ENCODE measurements at regions not wholly inside any gene's neighbourhood (a gene's known extent, or its start where the extent isn't known, plus 50 kb on each side); places are given as distances from the start of the nearest gene placed in this dataset.
A peak's percentile ranks its signal among the peaks of the same experiment; 100 is the strongest.
"Not testable (repeated sequence)": the region's sequence is repeated elsewhere in the genome, so short reads cannot be mapped to it uniquely, and the experiment has no call there.

- no peak for DNase-seq
Measured at GRCh38 chr14:28820677-28821076, 54.1 kb downstream of the FOXG1 start.

DNA sequence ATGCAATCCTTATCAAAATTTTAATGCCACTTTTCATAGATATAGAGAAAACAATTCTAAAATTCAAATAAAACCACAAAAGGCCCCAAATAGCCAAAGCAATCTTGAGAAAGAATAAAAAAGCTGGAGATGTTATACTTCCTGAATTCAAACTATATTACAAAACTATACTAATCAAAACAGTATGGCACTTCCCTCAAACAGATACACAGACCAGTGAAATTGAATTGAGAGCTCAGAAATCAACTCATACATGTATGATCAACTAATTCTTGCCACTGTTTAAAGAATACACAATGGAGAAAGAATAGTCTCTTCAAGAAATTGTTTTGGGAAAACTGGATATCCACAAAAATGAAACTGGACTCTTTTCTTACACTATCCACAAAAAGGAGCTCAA is 55.4 kb downstream of the FOXG1 start:
- no peak for DNase-seq

DNA sequence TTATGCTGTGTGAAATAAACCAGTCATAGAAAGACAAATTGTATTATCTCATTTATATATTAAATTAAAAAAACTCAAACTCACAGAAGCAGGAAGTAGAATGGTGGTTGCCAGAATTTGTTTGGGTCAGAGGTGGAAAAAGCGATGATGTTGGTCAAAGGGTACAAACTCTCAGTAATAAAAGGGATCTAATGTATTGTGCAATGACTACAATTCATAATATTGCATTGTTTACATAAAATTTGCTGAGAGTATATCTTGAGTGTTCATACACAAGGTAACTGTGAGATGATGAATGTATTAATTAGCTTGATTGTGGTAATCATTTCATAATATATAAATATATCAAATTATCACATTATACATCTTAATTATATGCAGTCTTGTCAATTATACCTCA is 56.7 kb downstream of the FOXG1 start:
- DNase-seq = no peak

DNA sequence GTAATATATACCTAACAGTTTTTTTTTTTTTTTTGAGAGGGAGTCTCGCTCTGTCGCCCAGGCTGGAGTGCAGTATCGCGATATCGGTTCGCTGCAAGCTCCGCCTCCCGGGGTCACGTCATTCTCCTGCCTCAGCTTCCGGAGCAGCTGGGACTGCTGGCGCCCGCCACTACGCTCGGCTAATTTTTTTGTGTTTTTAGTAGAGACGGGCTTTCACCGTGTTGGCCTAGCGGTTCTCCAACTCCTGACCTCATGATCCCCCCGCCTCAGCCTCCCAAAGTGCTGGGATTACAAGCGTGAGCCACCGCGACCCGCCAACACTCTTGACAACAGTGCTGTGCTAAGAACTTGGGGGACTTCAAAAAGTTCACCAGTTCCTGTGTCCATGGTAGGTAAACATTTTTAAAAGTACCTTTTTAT is 63.5 kb downstream of the FOXG1 start:
- DNase-seq = no peak

- DNase-seq = no peak
Measured at GRCh38 chr14:28831126-28831525, 64.5 kb downstream of the FOXG1 start.

- not testable (repeated sequence) for DNase-seq
Measured at GRCh38 chr14:28842569-28842968, 76.0 kb downstream of the FOXG1 start.

DNA sequence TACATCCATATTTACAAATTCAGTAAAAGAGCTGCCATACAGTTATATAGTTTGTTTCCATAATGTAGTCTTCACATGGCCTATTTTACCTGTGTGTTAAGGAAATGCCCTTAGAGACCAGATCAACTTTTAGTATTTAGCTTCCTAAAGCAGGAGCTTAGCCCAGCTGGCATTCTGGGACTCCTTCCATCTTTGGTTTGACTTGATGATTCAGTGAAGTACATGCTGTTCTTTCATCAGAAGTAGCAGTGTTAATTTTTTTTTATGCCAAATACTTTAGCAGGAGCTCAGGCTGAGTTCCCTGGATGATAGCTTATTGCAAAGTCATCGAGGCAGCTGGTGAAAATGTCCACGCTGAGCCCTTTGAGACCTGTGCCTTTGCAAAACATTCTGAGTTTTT is 101.0 kb downstream of the FOXG1 start:
- peak; percentile 52 for DNase-seq

GRCh38 chr14:28870033-28870564 is 103.5 kb downstream of the FOXG1 start:
- no peak for DNase-seq

GRCh38 chr14:28875934-28876571 is 109.5 kb downstream of the FOXG1 start:
- DNase-seq = peak; percentile 74

- peak; percentile 52 for DNase-seq
Measured at GRCh38 chr14:28876572-28876945, 110.0 kb downstream of the FOXG1 start.

- DNase-seq = no peak
Measured at GRCh38 chr14:28877923-28878322, 111.3 kb downstream of the FOXG1 start.

DNA sequence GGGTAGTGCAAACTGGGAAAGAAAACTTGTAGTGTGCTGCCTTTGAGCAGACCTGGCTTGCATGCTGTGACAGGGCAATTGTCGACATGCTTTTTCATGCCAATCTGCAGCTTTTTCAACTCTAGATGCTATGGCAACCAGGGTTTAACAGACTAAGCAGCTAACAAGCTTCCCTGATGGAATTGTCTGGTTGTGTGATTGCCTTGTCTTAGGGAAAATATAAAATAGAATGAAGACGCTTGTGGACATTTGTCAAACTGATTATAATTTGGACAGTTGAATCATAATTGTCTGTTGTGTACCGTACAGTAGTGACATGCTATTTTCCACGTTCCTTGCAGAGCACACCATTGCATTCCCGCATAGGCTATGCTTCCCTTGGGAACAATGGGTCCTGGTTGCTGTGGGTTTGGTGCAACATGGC is 113.0 kb downstream of the FOXG1 start:
- peak; percentile 98 for DNase-seq

DNA sequence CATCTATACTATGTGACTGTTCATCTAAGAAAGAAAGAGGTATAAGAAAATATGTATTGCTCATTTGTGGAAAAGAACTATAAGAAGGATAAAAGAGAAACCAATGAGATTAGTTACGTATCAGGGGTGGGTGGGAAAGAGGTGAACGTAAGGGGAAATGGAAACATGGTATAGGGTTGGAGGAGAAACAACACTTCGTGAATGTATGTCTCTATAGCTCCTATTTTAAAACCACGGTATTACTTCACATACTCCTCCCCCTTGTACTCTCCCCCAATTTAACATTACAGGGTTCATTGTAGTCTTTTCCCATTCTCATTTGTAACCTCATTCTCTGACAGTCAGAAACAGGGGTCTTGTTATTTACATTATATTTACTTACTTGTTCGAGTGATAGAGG is 120.4 kb downstream of the FOXG1 start:
- no peak for DNase-seq

DNA sequence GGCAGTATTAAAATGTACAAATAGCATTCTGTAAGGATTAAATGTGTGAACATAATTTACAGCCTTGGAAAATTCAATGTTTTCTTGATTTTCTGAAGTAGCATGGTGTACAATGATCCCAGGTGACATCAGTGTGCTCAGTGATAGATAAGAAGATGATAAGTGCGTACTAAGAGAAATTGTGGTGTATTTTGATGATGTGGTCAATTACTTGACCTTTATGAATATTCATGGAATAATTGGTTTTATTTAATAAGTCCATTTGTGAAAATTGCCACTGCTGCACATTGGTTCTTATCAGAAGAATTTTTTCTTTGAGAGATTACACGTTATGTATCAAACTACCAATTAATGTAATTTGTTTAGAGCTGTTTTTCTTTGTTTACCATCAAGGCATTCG is 128.8 kb downstream of the FOXG1 start:
- DNase-seq = no peak

GRCh38 chr14:28896337-28896736 is 129.8 kb downstream of the FOXG1 start:
- DNase-seq = no peak

DNA sequence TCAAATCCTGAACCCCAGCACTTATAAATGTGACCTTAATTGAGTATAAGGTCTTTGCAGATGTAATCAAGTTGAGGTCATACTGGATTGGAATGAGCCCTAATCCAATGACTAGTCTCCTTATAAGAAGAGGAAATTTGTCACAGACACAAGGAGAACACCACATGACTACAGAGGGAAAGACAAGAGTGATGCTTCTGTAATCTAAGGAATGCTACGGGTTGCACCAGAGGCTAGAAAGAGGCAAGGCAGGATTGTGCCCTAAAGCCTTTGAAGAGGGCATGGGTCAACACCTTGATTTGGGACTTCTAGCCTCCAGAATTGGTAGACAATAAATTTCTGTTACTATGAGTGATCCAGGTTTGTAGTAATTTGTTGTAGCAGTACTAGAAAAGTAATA is 135.0 kb downstream of the FOXG1 start:
- no peak for DNase-seq

GRCh38 chr14:28902930-28903329 is 136.3 kb downstream of the FOXG1 start:
- DNase-seq = no peak

DNA sequence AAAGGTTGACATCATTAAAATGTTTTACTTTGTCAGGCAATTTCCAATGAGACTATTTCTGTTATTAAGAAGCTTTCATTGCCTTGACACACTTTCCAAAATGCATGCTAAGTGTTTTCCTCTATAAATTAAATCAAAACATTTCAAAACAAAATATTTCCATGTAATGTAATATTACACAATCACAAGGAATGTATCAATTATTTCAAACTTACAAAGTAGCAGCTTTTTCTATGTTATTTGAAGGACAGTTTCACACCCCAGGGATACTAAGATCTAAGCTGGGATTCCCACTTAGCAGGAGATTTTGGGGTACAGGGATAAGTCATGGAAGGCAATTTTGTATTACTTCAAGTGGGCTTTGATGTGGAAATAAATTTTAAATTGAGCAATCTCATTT is 144.9 kb downstream of the FOXG1 start:
- DNase-seq = no peak

DNA sequence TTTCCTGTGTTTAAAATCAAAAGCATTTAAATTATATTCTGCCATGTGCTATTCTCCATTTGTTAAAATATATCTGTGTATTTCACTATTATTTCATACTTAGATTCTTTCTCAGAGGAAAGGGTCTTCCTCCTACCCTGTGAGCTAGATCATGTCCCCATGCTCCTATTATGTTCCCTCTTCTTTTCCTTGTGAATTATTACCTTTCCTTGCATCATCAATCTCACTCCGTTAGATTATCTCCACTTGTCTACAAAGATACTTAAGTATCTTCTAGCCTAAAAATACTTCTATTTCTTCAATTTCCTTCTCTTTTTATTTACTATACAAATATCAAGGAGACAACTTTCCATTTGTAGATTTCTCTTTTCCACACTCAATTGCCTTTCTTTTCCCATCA is 146.5 kb downstream of the FOXG1 start:
- no peak for DNase-seq

- no peak for DNase-seq
Measured at GRCh38 chr14:28926122-28926521, 159.5 kb downstream of the FOXG1 start.

GRCh38 chr14:28931999-28932398 is 165.4 kb downstream of the FOXG1 start:
- DNase-seq = no peak

GRCh38 chr14:28936601-28937000 is 170.0 kb downstream of the FOXG1 start:
- no peak for DNase-seq

- no peak for DNase-seq
Measured at GRCh38 chr14:28941758-28942157, 175.2 kb downstream of the FOXG1 start.

DNA sequence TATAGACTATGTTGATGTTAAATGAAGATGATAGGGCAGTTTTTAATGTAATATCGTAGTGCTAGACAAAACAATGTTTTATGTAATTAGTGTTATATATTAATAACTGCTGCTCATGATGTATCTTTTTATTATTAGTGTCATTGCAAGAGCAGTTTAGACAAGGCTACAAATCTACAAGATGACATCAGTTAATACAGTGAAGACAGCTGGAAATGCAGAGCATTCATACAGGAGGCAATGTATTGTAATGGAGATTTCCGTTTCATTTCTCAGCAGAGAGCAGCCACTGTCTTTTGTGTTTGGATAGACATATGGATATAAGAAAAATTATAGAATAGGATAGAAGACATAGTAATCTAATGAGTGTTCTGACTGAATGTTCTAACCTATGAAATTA is 178.0 kb downstream of the FOXG1 start:
- DNase-seq = no peak

- no peak for DNase-seq
Measured at GRCh38 chr14:28946267-28946666, 179.7 kb downstream of the FOXG1 start.
